ENCODE measurements at regions not wholly inside any gene's neighbourhood (a gene's known extent, or its start where the extent isn't known, plus 50 kb on each side); places are given as distances from the start of the nearest gene placed in this dataset.

DNA sequence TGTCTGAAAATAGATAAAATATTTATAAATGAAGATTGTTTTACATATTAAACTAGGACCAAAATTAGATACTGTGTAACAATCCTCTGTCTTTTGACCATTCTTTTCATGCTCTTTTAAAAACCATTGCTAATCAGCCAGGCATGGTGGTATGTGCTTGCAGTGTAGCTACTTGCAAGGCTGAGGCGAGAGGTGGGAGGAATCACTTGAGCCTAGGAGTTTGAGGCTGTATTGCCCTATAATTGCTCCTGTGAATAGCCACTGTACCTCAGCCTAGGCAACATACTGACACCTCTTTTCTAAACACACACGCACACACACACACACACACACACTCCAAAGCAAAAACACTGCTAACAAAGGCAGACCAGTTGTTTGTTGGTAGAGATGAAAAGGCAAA, 259.2 kb downstream of the JRKL start:
- H3K4me3 ChIP-seq = no peak overlapping the region
- no peak for ATAC-seq
- FAIRE-seq = no peak
- no peaks in the 10 kb centered on the region for H3K9me3 ChIP-seq
- ChIA-PET CTCF (no interaction called here), POLR2A (no interaction called here)
- H3K27ac ChIP-seq = no peak overlapping the region
- DNase-seq (ENCODE audit: low read depth in 1 of 2, low spot score in 1 of 2) = no peak
- H3K4me1 ChIP-seq = no peaks in the 10 kb centered on the region
- no peak overlapping the region for H3K4me2 ChIP-seq
- TF ChIP-seq NPAS2 (CRISPR knock-in tag; IDR thresholded peaks at IDR 0.05; ENCODE audit: borderline replicate concordance) = no peak
- no peak for TF ChIP-seq FOSB (CRISPR knock-in tag; IDR thresholded peaks at IDR 0.05)
- TF ChIP-seq NR3C1 (IDR thresholded peaks at IDR 0.05) = no peak
- no peak for TF ChIP-seq REST (IDR thresholded peaks at IDR 0.05)
- no peak for TF ChIP-seq HOXB5 (CRISPR knock-in tag; IDR thresholded peaks at IDR 0.05)
- no peak for TF ChIP-seq KDM5A (IDR thresholded peaks at IDR 0.05)
- no peak for TF ChIP-seq RNF2 (IDR thresholded peaks at IDR 0.05; ENCODE audit: borderline replicate concordance, low read depth)
- TF ChIP-seq RFX5 (IDR thresholded peaks at IDR 0.05) = no peak
- no peak for TF ChIP-seq BHLHE40 (IDR thresholded peaks at IDR 0.05; ENCODE audit: low read depth, low read length)
- no peak for TF ChIP-seq RARB (CRISPR knock-in tag; IDR thresholded peaks at IDR 0.05)
- 7% methylated on average over 2 of the region's 2 CpGs for WGBS (ENCODE audit: missing lambda C conversion rate)

- Histone ChIP-seq H3K4me2 (no peak overlapping the region), H3K9me3 (no peaks in the 10 kb centered on the region), H3K4me3 (no peak overlapping the region), H3K4me1 (no peaks in the 10 kb centered on the region), H3K27ac (no peak overlapping the region)
- no peak for DNase-seq (ENCODE audit: low read depth in 1 of 2, low spot score in 1 of 2)
- 2% methylated on average over 2 of the region's 2 CpGs for WGBS (ENCODE audit: missing lambda C conversion rate)
- FAIRE-seq = no peak
- TF ChIP-seq GATA3 (IDR thresholded peaks at IDR 0.05; ENCODE audit: borderline replicate concordance) = no peak
- TF ChIP-seq MAFK (IDR thresholded peaks at IDR 0.05; ENCODE audit: partially characterized antibody) = peak; percentile 54
- POLR2A ChIA-PET = no interaction called here
- CTCF ChIA-PET = no interaction called here
- no peak for ATAC-seq
These were observed 262.7 kb downstream of the JRKL start for GRCh38 chr11:96652516-96652915.

DNA sequence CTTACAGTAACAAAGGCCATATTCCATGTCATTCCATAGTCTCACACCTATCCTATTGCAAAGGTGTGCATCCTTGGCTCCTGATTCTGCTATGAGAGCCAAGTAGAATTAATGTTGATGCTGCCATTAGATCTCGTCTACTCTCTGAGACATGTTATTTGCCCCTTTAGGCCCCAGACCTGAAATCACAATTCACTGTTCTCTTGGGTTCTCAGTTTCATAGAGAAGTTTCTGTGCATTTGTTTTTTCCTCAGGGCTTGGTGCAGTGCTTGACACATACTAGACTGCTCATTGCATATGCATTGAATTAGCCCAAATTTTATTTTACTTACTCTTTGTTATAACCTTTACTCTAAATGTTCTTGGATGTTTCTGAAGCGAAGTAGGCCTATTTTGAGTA, 265.7 kb downstream of the JRKL start:
- no peaks in the 10 kb centered on the region for H3K4me1 ChIP-seq
- ATAC-seq (no peak), FAIRE-seq (no peak), DNase-seq (ENCODE audit: low read depth in 1 of 2, low spot score in 1 of 2) (no peak)
- TF ChIP-seq HOXB13 (CRISPR knock-in tag; IDR thresholded peaks at IDR 0.05; ENCODE audit: low read depth) (no peak), ATOH8 (CRISPR knock-in tag; IDR thresholded peaks at IDR 0.05; ENCODE audit: low read depth) (no peak), ZSCAN20 (CRISPR knock-in tag; IDR thresholded peaks at IDR 0.05) (no peak), GATA3 (IDR thresholded peaks at IDR 0.05; ENCODE audit: borderline replicate concordance) (no peak), ZNF302 (CRISPR knock-in tag; IDR thresholded peaks at IDR 0.05) (no peak), ZFP36 (IDR thresholded peaks at IDR 0.05; ENCODE audit: borderline replicate concordance, partially characterized antibody) (no peak), EP300 (IDR thresholded peaks at IDR 0.05) (no peak), CHD4 (IDR thresholded peaks at IDR 0.05; ENCODE audit: borderline replicate concordance) (no peak), TP53 (CRISPR knock-in tag; IDR thresholded peaks at IDR 0.05) (no peak), E2F6 (IDR thresholded peaks at IDR 0.05; ENCODE audit: borderline replicate concordance, low read depth) (no peak), TFCP2L1 (CRISPR knock-in tag; IDR thresholded peaks at IDR 0.05) (no peak)
- H3K27ac ChIP-seq = no peak overlapping the region
- no peaks in the 10 kb centered on the region for H3K9me3 ChIP-seq
- H3K4me2 ChIP-seq = no peak overlapping the region
- POLR2A ChIA-PET = no interaction called here
- CTCF ChIA-PET = no interaction called here
- no peak overlapping the region for H3K4me3 ChIP-seq
- 3% methylated on average over 2 of the region's 2 CpGs for WGBS (ENCODE audit: missing lambda C conversion rate)

All from A549 (cell line).